HL-60 (cell line): ENCODE measurements at regions not wholly inside any gene's neighbourhood (a gene's known extent, or its start where the extent isn't known, plus 50 kb on each side); places are given as distances from the start of the nearest gene placed in this dataset.

Experiments used
- DNase-seq, 2 experiments: peaks; one replicate each; pipeline ENCODE4 v3.0.0-alpha.2; 2010 to 2020; ENCODE audit warnings: low read depth in 1 of 2, low spot score in 1 of 2
- H3K27ac ChIP-seq: fragments of 250-450 bp; sonication (Bioruptor Pico); replicated peaks from 2 replicates; pipeline ENCODE4 v1.5.1; 2020; ENCODE audit warnings: mild to moderate bottlenecking, moderate library complexity
- H3K27me3 ChIP-seq: fragments of 250-450 bp; sonication (Bioruptor Pico); 2 replicates; pipeline ENCODE4 v1.5.1; 2021; ENCODE audit warnings: mild to moderate bottlenecking, moderate library complexity; ENCODE audit not compliant: insufficient read depth, poor library complexity, severe bottlenecking
- H3K4me3 ChIP-seq: replicated peaks from 2 replicates; pipeline ENCODE4 v1.5.1; 2011; ENCODE audit warnings: mild to moderate bottlenecking, control low read depth, low read length; ENCODE audit not compliant: insufficient read depth
- GABPA ChIP-seq: IDR thresholded peaks from 2 replicates; pipeline ENCODE4 v1.6.1; 2012; ENCODE audit warnings: low read depth
- POLR2AphosphoS5 ChIP-seq: IDR thresholded peaks from 2 replicates; pipeline ENCODE4 v1.6.1; 2012; ENCODE audit warnings: low read depth
- SPI1 ChIP-seq: IDR thresholded peaks from 2 replicates; pipeline ENCODE4 v1.6.1; 2012; ENCODE audit warnings: low read depth, mild to moderate bottlenecking, borderline replicate concordance
- TF ChIP-seq, protein P1 (sequence below): IDR thresholded peaks from one replicate; pipeline ENCODE4 v1.5.1; 2011; ENCODE audit warnings: low read length, control low read depth, inconsistent platforms; ENCODE audit not compliant: insufficient read depth
- TF ChIP-seq, protein P2 (sequence below): IDR thresholded peaks from 2 replicates; pipeline ENCODE4 v1.6.1; 2012; ENCODE audit warnings: low read depth; ENCODE audit not compliant: insufficient replicate concordance

DNA sequence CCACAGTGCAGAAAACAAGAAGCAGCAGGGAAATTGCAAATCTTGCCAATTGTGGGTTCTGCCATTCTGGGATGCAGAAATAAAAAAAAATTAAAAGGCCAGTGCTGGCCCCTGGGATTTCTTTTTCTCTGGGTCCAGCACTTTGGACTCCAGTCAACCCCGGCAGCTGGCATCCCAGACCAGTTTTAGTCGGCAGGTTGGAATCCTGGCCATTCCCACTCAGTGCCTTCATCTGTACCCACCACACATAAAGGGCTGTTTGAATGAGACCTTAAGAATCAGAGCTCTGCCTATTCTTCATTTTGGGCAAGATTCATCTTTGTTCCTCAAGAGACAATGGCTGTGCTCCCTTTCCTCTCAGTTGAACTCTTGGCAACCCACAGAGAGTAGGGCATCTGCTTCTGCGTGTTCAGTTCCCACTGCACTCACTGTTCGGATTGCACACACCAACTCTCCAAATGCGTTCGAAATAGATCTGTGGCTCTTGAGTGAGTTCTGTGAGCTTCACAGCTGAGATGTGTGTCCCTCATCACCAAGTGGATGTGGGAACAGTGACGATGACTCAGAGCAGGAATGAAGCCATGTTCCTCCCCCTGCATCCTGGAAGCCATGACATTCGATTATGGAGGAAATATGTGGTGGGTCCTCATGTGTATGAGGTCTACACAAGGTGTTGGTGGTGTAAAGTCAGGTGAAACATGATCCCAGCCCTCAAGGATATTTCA lies 63.0 kb upstream of the EGFR start:
- no peak overlapping the region for H3K27ac ChIP-seq
- TF ChIP-seq GABPA (no peak), SPI1 (no peak), POLR2AphosphoS5 (no peak)
- TF ChIP-seq, protein P1, sequence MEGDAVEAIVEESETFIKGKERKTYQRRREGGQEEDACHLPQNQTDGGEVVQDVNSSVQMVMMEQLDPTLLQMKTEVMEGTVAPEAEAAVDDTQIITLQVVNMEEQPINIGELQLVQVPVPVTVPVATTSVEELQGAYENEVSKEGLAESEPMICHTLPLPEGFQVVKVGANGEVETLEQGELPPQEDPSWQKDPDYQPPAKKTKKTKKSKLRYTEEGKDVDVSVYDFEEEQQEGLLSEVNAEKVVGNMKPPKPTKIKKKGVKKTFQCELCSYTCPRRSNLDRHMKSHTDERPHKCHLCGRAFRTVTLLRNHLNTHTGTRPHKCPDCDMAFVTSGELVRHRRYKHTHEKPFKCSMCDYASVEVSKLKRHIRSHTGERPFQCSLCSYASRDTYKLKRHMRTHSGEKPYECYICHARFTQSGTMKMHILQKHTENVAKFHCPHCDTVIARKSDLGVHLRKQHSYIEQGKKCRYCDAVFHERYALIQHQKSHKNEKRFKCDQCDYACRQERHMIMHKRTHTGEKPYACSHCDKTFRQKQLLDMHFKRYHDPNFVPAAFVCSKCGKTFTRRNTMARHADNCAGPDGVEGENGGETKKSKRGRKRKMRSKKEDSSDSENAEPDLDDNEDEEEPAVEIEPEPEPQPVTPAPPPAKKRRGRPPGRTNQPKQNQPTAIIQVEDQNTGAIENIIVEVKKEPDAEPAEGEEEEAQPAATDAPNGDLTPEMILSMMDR: no peak
- TF ChIP-seq, protein P2, sequence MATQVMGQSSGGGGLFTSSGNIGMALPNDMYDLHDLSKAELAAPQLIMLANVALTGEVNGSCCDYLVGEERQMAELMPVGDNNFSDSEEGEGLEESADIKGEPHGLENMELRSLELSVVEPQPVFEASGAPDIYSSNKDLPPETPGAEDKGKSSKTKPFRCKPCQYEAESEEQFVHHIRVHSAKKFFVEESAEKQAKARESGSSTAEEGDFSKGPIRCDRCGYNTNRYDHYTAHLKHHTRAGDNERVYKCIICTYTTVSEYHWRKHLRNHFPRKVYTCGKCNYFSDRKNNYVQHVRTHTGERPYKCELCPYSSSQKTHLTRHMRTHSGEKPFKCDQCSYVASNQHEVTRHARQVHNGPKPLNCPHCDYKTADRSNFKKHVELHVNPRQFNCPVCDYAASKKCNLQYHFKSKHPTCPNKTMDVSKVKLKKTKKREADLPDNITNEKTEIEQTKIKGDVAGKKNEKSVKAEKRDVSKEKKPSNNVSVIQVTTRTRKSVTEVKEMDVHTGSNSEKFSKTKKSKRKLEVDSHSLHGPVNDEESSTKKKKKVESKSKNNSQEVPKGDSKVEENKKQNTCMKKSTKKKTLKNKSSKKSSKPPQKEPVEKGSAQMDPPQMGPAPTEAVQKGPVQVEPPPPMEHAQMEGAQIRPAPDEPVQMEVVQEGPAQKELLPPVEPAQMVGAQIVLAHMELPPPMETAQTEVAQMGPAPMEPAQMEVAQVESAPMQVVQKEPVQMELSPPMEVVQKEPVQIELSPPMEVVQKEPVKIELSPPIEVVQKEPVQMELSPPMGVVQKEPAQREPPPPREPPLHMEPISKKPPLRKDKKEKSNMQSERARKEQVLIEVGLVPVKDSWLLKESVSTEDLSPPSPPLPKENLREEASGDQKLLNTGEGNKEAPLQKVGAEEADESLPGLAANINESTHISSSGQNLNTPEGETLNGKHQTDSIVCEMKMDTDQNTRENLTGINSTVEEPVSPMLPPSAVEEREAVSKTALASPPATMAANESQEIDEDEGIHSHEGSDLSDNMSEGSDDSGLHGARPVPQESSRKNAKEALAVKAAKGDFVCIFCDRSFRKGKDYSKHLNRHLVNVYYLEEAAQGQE: no peak
- H3K27me3 ChIP-seq: no peaks in the 10 kb centered on the region
- no peak for DNase-seq
- no peak overlapping the region for H3K4me3 ChIP-seq

DNA sequence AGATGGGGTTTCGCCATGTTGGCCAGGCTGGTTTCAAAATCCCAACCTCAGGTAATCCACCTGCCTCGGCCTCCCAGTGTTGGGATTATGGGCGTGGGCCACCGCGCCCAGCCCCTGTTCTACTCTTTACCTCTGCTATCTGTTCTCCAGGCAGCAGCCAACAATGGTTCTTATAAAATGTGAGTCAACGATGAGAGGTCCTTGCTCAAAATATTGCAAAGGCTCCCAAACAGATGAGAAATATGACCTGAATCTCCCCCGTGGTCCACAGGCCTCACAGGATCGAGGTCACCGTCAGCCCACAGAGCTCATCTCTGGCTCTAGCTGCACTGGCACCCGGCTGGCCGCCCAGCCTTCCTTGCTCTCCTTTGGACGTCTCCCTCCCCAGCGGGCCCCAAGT lies 62.0 kb upstream of the EGFR start:
- TF ChIP-seq POLR2AphosphoS5 (no peak), SPI1 (no peak), GABPA (no peak)
- TF ChIP-seq, protein P1: no peak
- TF ChIP-seq, protein P2: no peak
- Histone ChIP-seq H3K27ac (no peak overlapping the region), H3K4me3 (no peak overlapping the region), H3K27me3 (no peaks in the 10 kb centered on the region)
- DNase-seq: no peak

DNA sequence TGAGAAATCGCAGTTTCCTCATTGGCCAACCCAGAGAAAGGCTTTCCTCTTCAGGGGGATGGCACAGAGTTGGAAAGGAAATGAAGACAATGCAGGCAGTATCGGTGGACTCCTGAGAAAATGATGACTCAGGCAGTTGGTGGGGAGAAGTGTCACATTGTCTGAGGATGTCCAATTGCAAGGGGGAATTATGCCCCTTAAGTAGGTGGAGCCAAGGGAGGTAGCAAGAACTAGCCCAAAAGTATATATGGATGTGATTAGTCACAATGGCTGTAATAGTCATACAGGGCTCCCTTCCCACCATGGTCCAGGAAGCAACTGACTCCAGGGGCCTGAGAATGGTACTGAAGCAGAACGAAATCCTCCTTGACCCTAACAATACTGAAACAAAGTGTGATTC lies 58.3 kb upstream of the EGFR start:
- no peak for DNase-seq

More for the DNA sequence above, 58.3 kb upstream of the EGFR start:
- Histone ChIP-seq H3K27ac (no peak overlapping the region), H3K27me3 (no peaks in the 10 kb centered on the region), H3K4me3 (no peak overlapping the region)
- no peak for TF ChIP-seq SPI1
- TF ChIP-seq, protein P1: no peak
- no peak for TF ChIP-seq GABPA
- no peak for TF ChIP-seq POLR2AphosphoS5
- TF ChIP-seq, protein P2: no peak
